HEK293T (cell line): ENCODE measurements at regions not wholly inside any gene's neighbourhood (a gene's known extent, or its start where the extent isn't known, plus 50 kb on each side); places are given as distances from the start of the nearest gene placed in this dataset.

Source experiments
- CTCF ChIA-PET: fragments of 350-600 bp; formaldehyde crosslinking; extraction: SDS; loops from one replicate; lab custom pipeline; 2021; ENCODE audit warnings: antibody characterized with exemption, inconsistent platforms; lab: Yijun Ruan, JAX
- POLR2A ChIA-PET: fragments of 350-600 bp; formaldehyde crosslinking; extraction: SDS; loops from one replicate; lab custom pipeline; 2020; ENCODE audit warnings: antibody characterized with exemption, inconsistent platforms; lab: Yijun Ruan, JAX
- DNase-seq: peaks from one replicate; pipeline ENCODE4 v3.0.0; 2012; ENCODE audit warnings: mixed read lengths; ENCODE audit errors: extremely low spot score
- ARNT ChIP-seq: fragments of 450-650 bp; IDR thresholded peaks from 2 replicates; pipeline ENCODE4 v1.6.1; 2017; ENCODE audit warnings: mild to moderate bottlenecking
- BHLHE40 ChIP-seq: fragments of 450-650 bp; IDR thresholded peaks from 2 replicates; pipeline ENCODE4 v1.6.1; 2016; ENCODE audit warnings: mild to moderate bottlenecking, moderate library complexity, borderline replicate concordance
- CTBP1 ChIP-seq: fragments of 450-650 bp; IDR thresholded peaks from 2 replicates; pipeline ENCODE4 v1.6.1; 2016; ENCODE audit warnings: borderline replicate concordance
- ELF4 ChIP-seq: fragments of 450-650 bp; IDR thresholded peaks from 2 replicates; pipeline ENCODE4 v1.6.1; 2017; ENCODE audit warnings: antibody characterized with exemption
- FOXA1 ChIP-seq: fragments of 450-650 bp; IDR thresholded peaks from 2 replicates; pipeline ENCODE4 v1.6.1; 2016; ENCODE audit warnings: mild to moderate bottlenecking
- FOXK2 ChIP-seq: fragments of 450-650 bp; IDR thresholded peaks from 2 replicates; pipeline ENCODE4 v1.6.1; 2016; ENCODE audit warnings: mild to moderate bottlenecking
- FOXM1 ChIP-seq: fragments of 450-650 bp; IDR thresholded peaks from 2 replicates; pipeline ENCODE4 v1.6.1; 2017; ENCODE audit warnings: mild to moderate bottlenecking, borderline replicate concordance
- HDGF ChIP-seq: fragments of 450-650 bp; IDR thresholded peaks from 2 replicates; pipeline ENCODE4 v1.6.1; 2017; ENCODE audit warnings: antibody characterized with exemption, borderline replicate concordance
- L3MBTL2 ChIP-seq: fragments of 450-650 bp; conservative IDR thresholded peaks from 2 replicates; pipeline ENCODE4 v1.6.1; 2016; ENCODE audit warnings: mild to moderate bottlenecking
- LEF1 ChIP-seq: fragments of 450-650 bp; IDR thresholded peaks from 2 replicates; pipeline ENCODE4 v1.6.1; 2017; ENCODE audit warnings: mild to moderate bottlenecking, borderline replicate concordance
- NFRKB ChIP-seq: fragments of 450-650 bp; IDR thresholded peaks from 2 replicates; pipeline ENCODE4 v1.6.1; 2016; ENCODE audit warnings: mild to moderate bottlenecking, moderate library complexity
- SP1 ChIP-seq: fragments of 450-650 bp; IDR thresholded peaks from 2 replicates; pipeline ENCODE4 v1.6.1; 2017
- SUZ12 ChIP-seq: fragments of 450-650 bp; IDR thresholded peaks from 2 replicates; pipeline ENCODE4 v1.6.1; 2016; ENCODE audit warnings: mild to moderate bottlenecking
- TARDBP ChIP-seq: fragments of 450-650 bp; IDR thresholded peaks from 2 replicates; pipeline ENCODE4 v1.6.1; 2016
- ZNF384 ChIP-seq: fragments of 450-650 bp; IDR thresholded peaks from 2 replicates; pipeline ENCODE4 v1.6.1; 2016
- TF ChIP-seq, protein P1 (sequence below): fragments of 450-650 bp; IDR thresholded peaks from 2 replicates; pipeline ENCODE4 v1.6.1; 2016

DNA sequence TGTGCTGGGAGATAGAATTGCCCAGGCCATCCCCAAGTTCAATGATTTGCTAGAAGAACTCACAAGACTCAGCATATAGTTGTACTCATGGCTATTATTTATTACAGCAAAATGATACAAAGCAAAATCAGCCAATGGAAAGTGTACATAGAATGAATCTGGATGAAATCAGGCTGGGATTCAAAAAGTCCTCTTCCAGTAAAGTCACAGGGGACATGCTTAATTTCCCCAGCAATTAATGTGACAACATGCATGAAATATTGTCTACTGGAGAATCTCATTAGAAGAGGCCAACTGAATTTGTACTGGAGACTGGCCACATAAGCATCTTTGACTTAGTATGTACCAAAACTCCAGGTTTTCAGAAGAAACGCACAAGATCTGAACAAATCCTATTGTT lies 1043.1 kb downstream of the NAALADL2 start:
- TF ChIP-seq FOXM1 (no peak), LEF1 (no peak), ZNF384 (no peak), L3MBTL2 (no peak), SP1 (no peak), ARNT (no peak)
- TF ChIP-seq, protein P1, sequence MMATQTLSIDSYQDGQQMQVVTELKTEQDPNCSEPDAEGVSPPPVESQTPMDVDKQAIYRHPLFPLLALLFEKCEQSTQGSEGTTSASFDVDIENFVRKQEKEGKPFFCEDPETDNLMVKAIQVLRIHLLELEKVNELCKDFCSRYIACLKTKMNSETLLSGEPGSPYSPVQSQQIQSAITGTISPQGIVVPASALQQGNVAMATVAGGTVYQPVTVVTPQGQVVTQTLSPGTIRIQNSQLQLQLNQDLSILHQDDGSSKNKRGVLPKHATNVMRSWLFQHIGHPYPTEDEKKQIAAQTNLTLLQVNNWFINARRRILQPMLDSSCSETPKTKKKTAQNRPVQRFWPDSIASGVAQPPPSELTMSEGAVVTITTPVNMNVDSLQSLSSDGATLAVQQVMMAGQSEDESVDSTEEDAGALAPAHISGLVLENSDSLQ: no peak
- POLR2A ChIA-PET: no interaction called here
- no peak for DNase-seq
- CTCF ChIA-PET: no interaction called here

DNA sequence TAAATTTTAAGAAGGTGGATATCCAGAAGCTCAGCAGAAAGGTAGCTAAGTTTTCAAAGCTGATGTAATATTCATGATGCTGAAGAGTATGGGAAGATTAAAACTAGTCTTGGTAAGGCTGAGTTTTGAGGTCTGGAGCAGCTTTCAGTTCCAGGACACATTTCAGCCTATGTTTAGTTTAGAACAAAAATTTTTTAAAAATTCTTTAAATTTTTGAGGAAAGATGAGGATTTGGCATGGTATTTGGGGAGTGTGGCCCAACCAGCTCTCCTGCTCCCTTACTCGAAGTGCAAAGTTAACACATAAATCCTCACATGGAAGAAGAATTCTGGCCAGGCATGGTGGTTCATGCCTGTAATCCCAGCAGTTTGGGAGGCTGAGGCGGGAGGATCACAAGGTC lies 1039.1 kb downstream of the NAALADL2 start:
- no peak for TF ChIP-seq FOXM1
- TF ChIP-seq, protein P1: no peak
- no peak for TF ChIP-seq FOXK2
- TF ChIP-seq TARDBP: no peak
- TF ChIP-seq L3MBTL2: no peak
- TF ChIP-seq HDGF: no peak
- TF ChIP-seq NFRKB: no peak
- TF ChIP-seq CTBP1: no peak
- no peak for TF ChIP-seq LEF1
- TF ChIP-seq FOXA1: no peak
- TF ChIP-seq ARNT: no peak
- no peak for TF ChIP-seq SP1
- no peak for TF ChIP-seq BHLHE40
- no peak for TF ChIP-seq SUZ12
- no peak for TF ChIP-seq ELF4
- TF ChIP-seq ZNF384: no peak
- DNase-seq: no peak
- ChIA-PET POLR2A (no interaction called here), CTCF (no interaction called here)

DNA sequence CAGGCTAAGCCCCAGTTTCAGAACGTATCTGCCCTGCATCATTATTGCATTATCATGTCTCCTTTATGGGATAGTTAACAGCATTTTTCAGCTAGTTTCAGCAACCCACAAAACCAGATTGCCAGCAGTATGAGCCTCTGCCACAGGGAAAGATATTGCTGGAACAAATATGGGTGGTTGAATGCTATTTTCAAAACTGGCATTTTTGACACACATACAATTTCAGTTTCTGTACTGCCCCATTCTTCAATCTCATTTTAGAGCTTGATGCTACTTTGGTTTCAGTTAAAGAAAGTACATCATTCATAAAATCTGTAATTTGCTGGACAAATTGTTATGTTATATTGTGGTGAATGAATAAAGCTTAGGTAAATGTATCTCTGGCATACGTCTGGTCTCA lies 1037.5 kb downstream of the NAALADL2 start:
- CTCF ChIA-PET: no interaction called here
- TF ChIP-seq NFRKB: no peak
- TF ChIP-seq, protein P1: no peak
- TF ChIP-seq SUZ12: no peak
- TF ChIP-seq ELF4: no peak
- TF ChIP-seq BHLHE40: no peak
- no peak for TF ChIP-seq L3MBTL2
- no peak for TF ChIP-seq FOXA1
- no peak for TF ChIP-seq SP1
- no peak for TF ChIP-seq FOXK2
- POLR2A ChIA-PET: no interaction called here
- no peak for DNase-seq

DNA sequence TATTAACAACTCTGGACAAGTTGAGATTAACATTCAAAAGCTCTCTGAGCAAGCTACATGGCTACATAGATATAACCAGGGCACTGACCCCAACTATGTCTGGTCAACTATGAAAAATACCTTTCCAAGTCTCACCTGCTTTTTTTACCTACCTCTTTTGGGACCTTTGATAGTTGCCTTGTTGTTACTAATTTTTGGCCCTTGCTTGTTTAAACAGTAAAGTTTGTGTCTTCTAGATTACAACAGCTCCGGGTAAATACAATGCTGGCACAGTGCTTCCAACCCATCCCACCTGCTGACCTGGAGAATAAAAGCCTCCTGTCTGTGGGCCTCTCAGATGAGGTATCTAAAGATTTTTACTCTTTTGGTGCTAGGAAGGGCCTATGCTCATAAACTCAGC lies 1036.6 kb downstream of the NAALADL2 start:
- ChIA-PET CTCF (no interaction called here), POLR2A (no interaction called here)
- no peak for DNase-seq
- TF ChIP-seq ELF4 (no peak), FOXM1 (no peak), FOXA1 (no peak), L3MBTL2 (no peak), FOXK2 (no peak), LEF1 (no peak), ARNT (no peak), TARDBP (no peak), BHLHE40 (no peak), CTBP1 (no peak), SP1 (no peak), HDGF (no peak), NFRKB (no peak), ZNF384 (no peak), SUZ12 (no peak)
- TF ChIP-seq, protein P1: no peak

DNA sequence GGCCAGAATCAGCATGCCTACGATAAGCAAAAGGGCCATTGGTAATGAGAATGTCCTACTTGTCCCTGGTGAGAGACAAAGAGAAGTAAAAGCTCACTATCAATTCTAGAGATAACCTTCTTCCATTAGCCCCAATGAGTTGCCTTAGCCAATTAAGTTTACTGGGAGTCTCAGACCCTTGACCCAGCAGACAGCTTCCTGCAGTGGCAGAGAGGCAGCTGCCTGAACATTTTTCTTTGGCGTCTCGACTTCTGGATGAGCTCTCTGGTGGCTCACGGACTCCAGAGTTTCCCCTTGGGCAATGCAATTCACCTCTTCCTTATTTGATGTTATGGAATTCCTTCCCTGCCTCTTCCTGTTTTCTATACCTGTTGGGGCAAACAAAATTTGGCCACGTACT lies 1034.4 kb downstream of the NAALADL2 start:
- POLR2A ChIA-PET: no interaction called here
- TF ChIP-seq NFRKB (no peak), TARDBP (no peak), ZNF384 (no peak), CTBP1 (no peak), FOXK2 (no peak), FOXA1 (no peak), L3MBTL2 (no peak), HDGF (no peak), ARNT (no peak), LEF1 (no peak), ELF4 (no peak), BHLHE40 (no peak), FOXM1 (no peak), SP1 (no peak)
- TF ChIP-seq, protein P1: no peak
- DNase-seq: no peak
- CTCF ChIA-PET: no interaction called here
